GM21367 (cell line): ENCODE measurements at regions not wholly inside any gene's neighbourhood (a gene's known extent, or its start where the extent isn't known, plus 50 kb on each side); places are given as distances from the start of the nearest gene placed in this dataset.
"Not testable (repeated sequence)": the region's sequence is repeated elsewhere in the genome, so short reads cannot be mapped to it uniquely, and the experiment has no call there.

Experiments
- ATAC-seq: cut with Tn5 transposase; IDR thresholded peaks from one replicate; pipeline ENCODE4 v1.9.1; 2021; ENCODE audit not compliant: unreplicated experiment

DNA sequence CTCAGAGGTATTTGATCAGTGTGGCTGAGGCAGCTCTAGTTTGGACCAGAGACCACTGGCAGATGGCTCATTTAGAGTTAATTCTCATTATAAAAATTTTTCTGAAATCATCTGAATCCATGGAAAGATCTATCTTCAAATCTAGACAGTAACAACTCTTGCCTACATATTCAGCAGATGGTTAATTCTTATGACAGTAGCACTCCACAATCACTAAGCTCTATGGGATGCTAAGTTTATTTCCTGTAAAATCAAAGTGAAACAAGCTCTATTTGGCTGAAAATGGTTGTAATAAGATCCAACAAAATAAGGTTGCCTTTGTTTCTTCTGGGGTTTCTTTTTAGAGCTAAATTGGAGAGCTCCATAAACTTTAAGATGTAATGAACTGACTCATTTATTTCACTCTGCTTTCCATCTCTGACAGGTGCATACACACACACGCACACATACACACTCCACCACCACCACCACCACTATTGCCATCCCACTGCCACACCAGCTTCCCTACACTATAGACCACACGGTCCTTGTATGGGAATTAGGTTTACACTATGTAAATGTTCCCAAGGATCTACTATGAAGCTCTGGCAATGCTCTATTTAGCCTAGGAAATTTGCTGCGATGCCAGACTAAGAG is 293.1 kb downstream of the RPAP3 start:
- ATAC-seq, result no peak

DNA sequence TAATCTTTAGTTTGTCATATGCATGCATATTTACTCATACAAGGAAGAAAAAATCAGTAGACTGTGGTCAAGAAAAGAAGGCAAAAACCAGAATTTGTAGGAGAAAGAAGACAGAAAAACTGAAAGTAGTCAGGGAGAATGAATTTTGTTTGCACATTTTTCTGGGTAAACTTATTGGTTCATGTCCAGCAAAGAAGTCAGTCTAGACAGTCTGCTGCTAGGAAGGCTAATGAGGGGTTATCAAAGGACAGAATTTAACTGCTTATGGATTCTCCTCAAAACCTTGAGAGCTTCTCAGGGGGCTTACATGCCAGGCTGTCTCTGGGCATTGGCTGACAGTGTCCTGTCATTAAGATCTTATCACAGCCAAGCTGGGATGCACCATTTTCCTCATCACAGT is 293.9 kb downstream of the RPAP3 start:
- ATAC-seq, result no peak

- no peak for ATAC-seq
Observed at GRCh38 chr12:47410862-47411261, 295.0 kb downstream of the RPAP3 start.

GRCh38 chr12:47410383-47410782 is 295.4 kb downstream of the RPAP3 start:
- no peak for ATAC-seq

GRCh38 chr12:47409310-47409987 is 296.4 kb downstream of the RPAP3 start:
- no peak for ATAC-seq

DNA sequence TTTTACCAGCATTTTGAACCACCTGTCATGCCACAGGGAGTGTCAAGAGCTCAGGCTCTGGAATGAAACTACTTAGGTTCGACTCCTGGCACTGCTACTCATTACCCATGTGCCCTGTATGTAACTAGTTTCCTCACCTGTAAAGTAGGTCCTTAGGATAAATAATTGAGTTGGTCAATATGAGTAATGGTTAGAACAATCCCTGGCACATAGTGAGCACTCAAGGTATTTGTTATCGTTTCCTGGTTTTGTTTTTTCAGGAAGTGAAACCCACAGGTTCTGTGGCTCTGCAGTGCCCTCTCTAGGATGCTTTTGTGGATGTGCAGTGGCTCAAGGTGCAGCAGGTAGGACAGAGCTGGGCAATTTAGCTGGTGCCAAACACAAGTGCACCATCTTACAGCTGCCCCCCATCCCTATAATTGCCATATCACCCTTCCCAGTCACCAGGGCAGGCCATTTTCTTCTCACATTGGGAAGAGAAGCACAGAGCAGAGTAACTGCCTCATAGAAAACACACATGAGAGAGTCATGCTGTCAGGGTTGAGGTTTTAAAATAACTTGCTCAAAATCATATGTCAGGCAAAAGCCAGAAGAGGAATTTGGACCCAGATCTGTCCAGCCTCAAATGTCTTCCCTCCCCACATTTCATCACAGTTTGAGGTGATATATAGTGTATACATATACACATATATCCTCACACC is 297.5 kb downstream of the RPAP3 start:
- ATAC-seq, result peak; percentile 95

- no peak for ATAC-seq
Observed at GRCh38 chr12:47407463-47408129, 298.2 kb downstream of the RPAP3 start.

DNA sequence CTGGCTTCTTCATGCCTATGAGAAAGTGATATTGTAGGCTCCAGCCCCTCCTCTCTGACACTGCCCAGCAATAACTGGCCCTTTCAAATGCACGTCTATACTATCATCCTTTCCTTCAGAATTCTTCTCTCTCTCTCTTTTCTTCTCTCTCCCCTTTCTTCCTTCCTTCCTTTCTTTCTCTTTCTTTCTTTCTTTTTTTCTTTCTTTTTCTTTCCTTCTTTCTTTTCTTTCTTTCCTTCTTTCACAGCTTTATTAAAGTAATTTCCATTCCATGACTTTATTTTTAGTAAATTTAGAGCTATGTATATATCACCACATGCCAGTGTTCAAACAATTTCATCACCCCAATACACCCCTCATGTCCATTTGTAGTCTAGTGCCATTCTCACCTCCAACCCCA is 302.1 kb downstream of the RPAP3 start:
- ATAC-seq, result no peak

GRCh38 chr12:47401196-47401595 is 304.6 kb downstream of the RPAP3 start:
- not testable (repeated sequence) for ATAC-seq

DNA sequence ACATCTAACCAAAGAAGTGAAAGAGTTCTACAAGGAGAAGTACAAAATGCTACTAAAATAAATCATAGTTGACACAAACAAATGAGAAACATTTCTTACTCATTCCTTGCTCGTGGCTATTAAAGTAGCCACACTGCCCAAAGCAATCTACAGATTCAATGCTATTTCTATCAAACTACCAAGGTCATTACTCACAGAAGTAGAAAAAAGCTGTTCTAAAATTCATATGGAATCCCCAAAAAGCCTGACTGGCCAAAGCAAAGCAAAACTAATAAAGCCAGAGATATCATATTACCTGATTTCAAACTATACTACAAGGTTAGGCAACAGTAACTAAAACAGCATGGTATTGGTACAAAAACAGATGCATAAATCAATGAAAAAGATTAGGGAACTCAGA is 305.6 kb downstream of the RPAP3 start:
- no peak for ATAC-seq

GRCh38 chr12:47397664-47398281 is 308.1 kb downstream of the RPAP3 start:
- ATAC-seq, result no peak

DNA sequence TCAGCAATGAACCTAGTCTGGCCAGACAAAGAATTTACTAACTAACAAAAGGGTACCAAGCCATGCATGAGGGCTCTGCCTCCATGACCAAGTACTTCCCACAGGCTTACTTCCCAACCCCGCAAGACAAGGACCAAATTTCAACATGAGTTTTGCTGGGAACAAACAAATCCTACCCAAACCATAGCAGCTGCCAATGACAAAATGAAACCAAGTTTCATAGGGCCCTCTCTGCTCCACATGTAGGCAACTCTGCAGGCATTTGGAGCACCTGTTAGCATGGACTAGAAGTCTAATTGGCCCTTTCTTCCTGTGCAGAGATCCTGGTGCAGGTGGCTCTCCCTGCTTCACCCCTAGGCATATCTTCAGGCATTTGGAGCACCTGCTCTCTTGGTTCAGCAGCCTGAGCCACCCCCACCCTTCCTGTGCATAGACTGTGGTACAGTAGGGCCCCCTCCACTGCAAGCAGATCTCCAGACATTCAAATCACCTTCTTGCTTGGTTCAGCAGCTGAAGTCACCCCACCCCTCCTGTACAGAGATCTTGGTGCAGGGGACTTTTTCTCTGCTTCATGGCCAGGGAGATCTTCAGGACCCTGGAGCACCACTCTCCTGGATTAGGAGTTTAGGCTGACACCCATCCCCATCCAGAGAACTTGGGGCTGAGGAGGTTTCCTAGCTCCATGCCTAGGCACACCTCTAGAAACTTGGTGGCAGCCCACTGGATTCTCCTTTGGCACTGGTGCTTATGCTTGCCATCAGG is 308.7 kb downstream of the RPAP3 start:
- ATAC-seq, result no peak

- no peak for ATAC-seq
Observed at GRCh38 chr12:47394070-47394469, 311.8 kb downstream of the RPAP3 start.

DNA sequence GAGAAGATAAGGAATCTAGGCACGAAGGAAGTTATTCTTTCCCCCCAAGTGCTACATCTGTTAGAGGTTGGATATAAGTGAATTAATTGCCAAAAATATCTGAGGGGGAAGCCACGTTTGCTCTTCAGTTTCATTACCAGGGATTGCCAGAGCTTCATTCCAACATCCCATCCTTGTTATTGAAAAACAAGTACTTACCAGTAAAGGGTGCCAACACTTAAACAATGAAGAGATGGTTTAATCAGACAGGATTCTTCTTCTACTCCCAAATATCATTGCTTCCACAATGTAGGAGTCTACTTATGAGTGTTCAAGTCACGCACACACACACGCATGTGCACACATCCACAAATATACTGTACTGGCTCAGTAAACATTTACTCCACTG is 312.4 kb downstream of the RPAP3 start:
- no peak for ATAC-seq

- ATAC-seq, result no peak
Observed at GRCh38 chr12:47391566-47391965, 311.8 kb upstream of the AMIGO2 start.

DNA sequence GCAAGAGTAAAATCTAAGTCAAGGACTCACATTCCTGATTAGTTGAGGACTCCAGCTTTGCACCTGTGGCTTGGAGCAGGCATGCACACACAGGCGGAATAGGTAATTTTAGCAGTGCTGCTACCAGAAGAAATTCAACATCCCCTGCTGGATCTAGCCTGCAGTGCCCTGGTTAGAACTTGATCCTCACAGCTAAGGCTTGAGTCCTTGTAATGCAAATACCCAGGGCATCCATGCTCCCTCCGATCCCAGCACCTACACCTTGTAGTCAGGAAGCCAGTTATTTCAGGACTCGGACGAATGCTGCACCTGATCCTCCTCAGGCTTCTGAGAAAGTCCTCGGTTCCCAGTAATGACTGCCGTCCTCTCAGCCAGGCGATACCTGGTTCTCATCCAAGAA is 309.0 kb upstream of the AMIGO2 start:
- ATAC-seq, result no peak

GRCh38 chr12:47387994-47388393 is 308.2 kb upstream of the AMIGO2 start:
- no peak for ATAC-seq

GRCh38 chr12:47385653-47386052 is 305.9 kb upstream of the AMIGO2 start:
- no peak for ATAC-seq

- no peak for ATAC-seq
Observed at GRCh38 chr12:47383942-47384341, 304.2 kb upstream of the AMIGO2 start.

DNA sequence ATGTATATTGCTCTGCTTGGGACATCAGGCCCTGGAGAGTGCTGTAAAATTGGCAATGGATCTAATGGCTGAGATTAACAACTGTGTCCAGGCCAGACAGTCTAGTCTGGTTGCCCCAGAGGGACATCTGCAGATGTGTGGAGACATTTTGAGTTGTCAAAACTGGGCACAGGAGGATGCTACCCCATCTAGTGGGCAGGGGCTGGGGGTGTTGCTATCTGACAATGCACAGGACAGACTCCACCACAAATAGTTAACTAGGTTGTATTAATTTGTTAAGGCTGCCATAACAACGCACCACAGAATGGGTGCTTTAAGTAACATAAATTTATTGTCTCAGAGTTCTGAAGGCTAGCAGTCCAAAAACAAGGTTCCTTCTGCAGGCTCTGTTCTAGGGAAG is 302.5 kb upstream of the AMIGO2 start:
- no peak for ATAC-seq

DNA sequence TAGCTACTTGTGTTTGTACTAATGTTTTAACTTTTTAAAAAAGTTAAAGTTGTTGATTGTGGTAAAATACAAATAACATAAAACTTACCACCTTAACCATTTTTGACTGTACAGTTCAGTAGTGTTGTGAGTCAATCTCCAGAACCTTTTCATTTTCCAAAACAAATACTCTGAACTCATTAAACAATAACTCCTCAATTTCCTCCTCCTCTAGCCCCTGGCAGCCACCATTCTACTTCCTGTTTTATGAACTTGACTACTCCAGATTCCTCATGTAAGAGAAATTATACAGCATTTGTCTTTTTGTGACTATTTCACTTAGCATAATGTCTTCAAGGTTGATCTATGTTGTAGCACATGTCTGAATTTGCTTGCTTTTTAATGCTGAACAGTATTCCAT is 299.1 kb upstream of the AMIGO2 start:
- no peak for ATAC-seq
